ENCODE measurements at regions not wholly inside any gene's neighbourhood (a gene's known extent, or its start where the extent isn't known, plus 50 kb on each side); places are given as distances from the start of the nearest gene placed in this dataset.
"Not testable (repeated sequence)": the region's sequence is repeated elsewhere in the genome, so short reads cannot be mapped to it uniquely, and the experiment has no call there.

- H3K4me1 Mint-ChIP-seq, H3K9me3 Mint-ChIP-seq, H3K27me3 Mint-ChIP-seq, H3K36me3 Mint-ChIP-seq: not testable (repeated sequence)
- peak; percentile 44 for ATAC-seq
- Mint-ChIP-seq H3K27ac (peak overlapping the region; percentile 55), H3K4me3 (peak overlapping the region; percentile 43)
Measured at GRCh38 chr21:6565190-6566094, 3955.9 kb upstream of the TPTE start.

GRCh38 chr21:6567542-6567941 is 3953.8 kb upstream of the TPTE start:
- not testable (repeated sequence) for H3K9me3 Mint-ChIP-seq, H3K27me3 Mint-ChIP-seq, ATAC-seq, H3K27ac Mint-ChIP-seq, H3K4me1 Mint-ChIP-seq, H3K4me3 Mint-ChIP-seq, H3K36me3 Mint-ChIP-seq

GRCh38 chr21:6569152-6569551 is 3952.2 kb upstream of the TPTE start:
- H3K27ac Mint-ChIP-seq, H3K9me3 Mint-ChIP-seq, H3K27me3 Mint-ChIP-seq, H3K4me1 Mint-ChIP-seq, H3K36me3 Mint-ChIP-seq, H3K4me3 Mint-ChIP-seq: not testable (repeated sequence)
- ATAC-seq: peak; percentile 83

GRCh38 chr21:6569587-6570392 is 3951.6 kb upstream of the TPTE start:
- not testable (repeated sequence) for H3K27me3 Mint-ChIP-seq, H3K4me3 Mint-ChIP-seq, H3K4me1 Mint-ChIP-seq, H3K27ac Mint-ChIP-seq, H3K36me3 Mint-ChIP-seq, H3K9me3 Mint-ChIP-seq
- ATAC-seq: peak; percentile 89

DNA sequence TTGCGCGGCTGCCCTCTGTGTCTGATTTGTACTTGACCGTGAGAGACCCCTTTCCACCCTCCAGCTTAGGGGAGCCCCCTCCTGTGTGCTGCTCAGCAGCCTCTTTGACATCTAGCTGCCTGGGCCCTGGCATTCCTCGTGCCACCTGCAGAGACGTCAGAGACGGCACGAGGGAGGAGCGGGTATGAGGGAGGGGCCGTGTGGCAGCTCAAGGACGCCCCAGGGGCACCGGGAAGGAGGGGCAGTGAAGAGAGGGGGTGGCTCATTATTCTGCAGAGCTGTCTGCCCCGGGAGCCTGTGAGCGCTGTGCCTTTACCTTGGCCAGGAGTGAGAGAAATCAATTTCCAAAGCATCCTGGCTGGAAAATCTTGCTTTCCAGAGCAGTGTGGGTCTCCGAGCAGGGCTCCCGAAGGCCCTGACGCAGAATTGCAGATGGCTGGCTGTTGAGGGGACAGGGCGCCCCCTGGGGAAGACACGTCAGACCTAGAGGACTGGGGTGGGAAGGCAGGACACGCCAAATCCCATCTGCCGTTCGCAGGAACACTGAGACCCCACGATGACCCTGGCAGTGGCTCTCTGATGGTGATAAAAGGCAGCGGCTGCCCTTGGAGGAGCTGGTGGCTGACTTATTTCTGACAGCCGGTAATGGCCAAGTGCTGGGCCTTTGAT is 3950.5 kb upstream of the TPTE start:
- H3K4me1 Mint-ChIP-seq, H3K4me3 Mint-ChIP-seq, H3K27me3 Mint-ChIP-seq, H3K9me3 Mint-ChIP-seq, H3K36me3 Mint-ChIP-seq, ATAC-seq, H3K27ac Mint-ChIP-seq: not testable (repeated sequence)

DNA sequence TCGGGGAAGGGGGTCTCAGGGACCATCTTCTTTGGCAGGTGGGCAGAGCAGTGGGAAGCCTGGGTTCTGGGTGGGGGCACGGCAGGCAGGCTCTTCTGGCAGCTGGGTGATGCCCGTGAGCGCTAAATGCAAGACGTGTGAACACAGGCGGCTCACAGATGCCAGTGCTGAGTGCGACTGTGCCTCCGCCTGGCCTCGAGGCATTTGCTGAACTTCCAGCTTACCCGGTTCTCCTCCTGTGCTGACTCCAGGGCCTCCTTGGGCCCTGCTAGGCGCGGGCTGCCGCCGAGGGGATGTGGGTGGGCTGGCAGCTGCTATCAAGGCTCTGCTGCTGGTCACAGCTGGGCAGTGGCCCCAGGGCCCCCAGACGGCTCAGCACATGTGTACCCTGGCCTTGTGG is 3947.8 kb upstream of the TPTE start:
- H3K4me3 Mint-ChIP-seq, H3K27ac Mint-ChIP-seq, H3K4me1 Mint-ChIP-seq, H3K9me3 Mint-ChIP-seq, H3K36me3 Mint-ChIP-seq, H3K27me3 Mint-ChIP-seq, ATAC-seq: not testable (repeated sequence)

GRCh38 chr21:6579801-6580200 is 3941.6 kb upstream of the TPTE start:
- H3K4me3 Mint-ChIP-seq, H3K27me3 Mint-ChIP-seq, ATAC-seq, H3K27ac Mint-ChIP-seq, H3K36me3 Mint-ChIP-seq, H3K9me3 Mint-ChIP-seq, H3K4me1 Mint-ChIP-seq: not testable (repeated sequence)

All from stimulated activated memory B cell treated with anti-CD40 and anti-IgM and Interleukin-4, amounts not matched to agents 10 μg/mL and 1 μg/mL and 100 μg/mL, for 72 hours (primary cell).